ENCODE measurements at regions not wholly inside any gene's neighbourhood (a gene's known extent, or its start where the extent isn't known, plus 50 kb on each side); places are given as distances from the start of the nearest gene placed in this dataset.

- DNase-seq, result no peak
These were observed 216.2 kb downstream of the MYLK4 start for GRCh38 chr6:2534406-2535042.

GRCh38 chr6:2531426-2532215 lies 219.1 kb downstream of the MYLK4 start:
- DNase-seq, result no peak

- DNase-seq, result no peak
These were observed 221.5 kb downstream of the MYLK4 start for GRCh38 chr6:2529211-2529719.

GRCh38 chr6:2528156-2528555 lies 222.6 kb downstream of the MYLK4 start:
- DNase-seq, result no peak

- DNase-seq, result no peak
These were observed 224.0 kb downstream of the MYLK4 start for GRCh38 chr6:2526766-2527165.

GRCh38 chr6:2524090-2524489 lies 226.6 kb downstream of the MYLK4 start:
- no peak for DNase-seq

- DNase-seq, result no peak
These were observed 227.7 kb downstream of the MYLK4 start for GRCh38 chr6:2523061-2523460.

GRCh38 chr6:2522521-2522920 lies 228.2 kb downstream of the MYLK4 start:
- no peak for DNase-seq

GRCh38 chr6:2517855-2518473 lies 232.8 kb downstream of the MYLK4 start:
- no peak for DNase-seq

- DNase-seq, result no peak
These were observed 233.3 kb downstream of the MYLK4 start for GRCh38 chr6:2517401-2517800.

- no peak for DNase-seq
These were observed 234.7 kb downstream of the MYLK4 start for GRCh38 chr6:2516059-2516458.

GRCh38 chr6:2514965-2515543 lies 235.7 kb downstream of the MYLK4 start:
- DNase-seq, result no peak

- no peak for DNase-seq
These were observed 237.9 kb downstream of the MYLK4 start for GRCh38 chr6:2512802-2513201.

- no peak for DNase-seq
These were observed 240.4 kb downstream of the MYLK4 start for GRCh38 chr6:2510316-2510715.

GRCh38 chr6:2509711-2510110 lies 241.0 kb downstream of the MYLK4 start:
- DNase-seq, result no peak

- DNase-seq, result no peak
These were observed 242.7 kb downstream of the MYLK4 start for GRCh38 chr6:2508071-2508470.

- no peak for DNase-seq
These were observed 243.1 kb downstream of the MYLK4 start for GRCh38 chr6:2507521-2508037.

GRCh38 chr6:2507016-2507415 lies 243.7 kb downstream of the MYLK4 start:
- no peak for DNase-seq

GRCh38 chr6:2505624-2506023 lies 245.1 kb downstream of the MYLK4 start:
- DNase-seq, result no peak

- DNase-seq, result no peak
These were observed 246.1 kb downstream of the MYLK4 start for GRCh38 chr6:2504495-2505064.

GRCh38 chr6:2503816-2504494 lies 246.8 kb downstream of the MYLK4 start:
- no peak for DNase-seq

- DNase-seq, result no peak
These were observed 247.6 kb downstream of the MYLK4 start for GRCh38 chr6:2502998-2503674.

Data from stimulated activated CD4-positive, alpha-beta T cell treated with anti-CD3 and anti-CD28 coated beads, Interleukin-12 subunit alpha, Interleukin-12 subunit beta, amount 100 ng/mL, for 4 hours (primary cell).